ENCODE measurements at regions not wholly inside any gene's neighbourhood (a gene's known extent, or its start where the extent isn't known, plus 50 kb on each side); places are given as distances from the start of the nearest gene placed in this dataset.

DNA sequence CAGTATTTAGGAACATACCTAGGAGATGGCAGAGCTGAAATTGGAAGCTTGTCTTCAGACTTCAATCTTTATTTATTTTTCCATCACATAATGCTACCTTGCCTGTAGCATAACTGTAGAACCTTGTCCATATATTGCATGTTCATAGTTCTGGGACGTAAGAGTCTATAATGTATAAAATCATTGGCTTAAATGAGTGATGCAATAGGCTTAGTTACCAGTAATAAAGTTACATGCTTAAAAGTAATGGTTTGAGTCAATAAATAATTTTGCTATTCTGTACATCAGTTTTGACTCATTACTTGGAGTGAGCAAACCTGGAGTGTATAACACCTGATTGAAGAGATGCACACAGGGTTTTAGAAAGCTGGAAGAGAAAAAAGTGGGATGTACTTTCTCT, 229.3 kb downstream of the CDCA7 start:
- DNase-seq (ENCODE audit: extremely low read depth, low read depth, low spot score): no peak

DNA sequence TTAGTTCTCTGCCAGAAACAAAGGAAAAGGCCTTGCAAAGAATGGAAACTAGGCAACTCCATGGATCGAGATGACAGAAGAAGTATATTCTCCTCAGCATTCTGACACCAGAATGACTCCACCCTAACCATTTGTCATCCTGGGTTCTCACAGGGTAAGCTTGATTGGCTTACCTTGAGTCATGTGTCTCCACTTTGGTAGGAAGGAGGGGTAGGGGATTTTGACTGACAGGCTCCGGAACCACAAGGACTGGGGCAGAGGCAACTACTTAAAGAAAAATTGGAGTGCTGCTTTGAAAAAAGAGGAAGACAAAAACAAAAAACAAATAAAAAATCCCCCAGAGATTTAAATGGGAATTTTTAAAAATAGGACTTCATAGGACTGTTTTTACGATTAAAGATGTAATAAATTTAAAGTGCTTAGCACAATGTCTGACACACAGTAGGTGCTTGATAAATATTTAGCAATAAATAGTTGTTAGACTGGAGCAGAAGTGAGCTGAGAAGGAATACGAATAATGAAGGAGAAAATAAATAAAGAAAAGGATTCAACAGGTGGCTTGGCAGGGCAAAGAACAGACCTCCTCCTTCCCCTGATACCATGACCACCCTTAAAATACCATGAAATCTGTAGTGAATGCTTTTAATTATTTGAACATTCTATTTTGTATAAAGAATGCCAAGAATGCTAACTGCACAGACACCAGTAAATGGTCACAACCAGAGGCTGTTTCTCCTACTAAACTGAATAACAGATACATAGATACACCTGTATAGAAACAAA, 230.2 kb downstream of the CDCA7 start:
- no peak for DNase-seq (ENCODE audit: extremely low read depth, low read depth, low spot score)

GRCh38 chr2:173588931-173589369, 234.3 kb downstream of the CDCA7 start:
- DNase-seq (ENCODE audit: extremely low read depth, low read depth, low spot score): no peak

GRCh38 chr2:173589604-173590275, 235.1 kb downstream of the CDCA7 start:
- no peak for DNase-seq (ENCODE audit: extremely low read depth, low read depth, low spot score)

DNA sequence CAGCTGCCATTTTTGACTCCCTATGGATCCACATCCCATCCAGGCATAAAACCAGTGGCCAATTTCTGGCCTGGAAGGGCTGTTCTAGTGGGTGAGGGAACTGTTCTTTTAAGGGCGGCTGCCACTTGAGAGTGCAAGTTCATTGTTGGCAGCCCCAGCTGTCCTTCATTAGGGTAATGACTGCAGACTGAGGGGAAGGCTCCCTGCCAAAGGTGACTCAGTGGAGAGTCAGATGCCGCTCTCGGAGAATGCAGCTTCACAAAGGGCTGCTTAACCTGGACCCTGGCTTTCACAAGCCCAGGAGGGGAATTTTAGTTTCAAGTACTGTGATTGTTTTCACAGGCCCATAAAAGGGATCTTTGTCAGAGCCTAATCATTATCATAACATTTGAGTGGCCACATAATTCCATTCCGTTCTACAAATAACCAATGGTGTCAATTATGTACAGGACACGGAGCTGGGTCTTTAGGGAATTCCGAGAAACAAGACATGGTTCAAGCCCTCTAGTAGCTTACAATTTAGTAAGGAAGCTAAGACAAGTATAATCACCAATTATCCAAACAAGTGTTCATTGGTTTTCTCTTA, 235.7 kb downstream of the CDCA7 start:
- DNase-seq (ENCODE audit: extremely low read depth, low read depth, low spot score): no peak

- DNase-seq (ENCODE audit: extremely low read depth, low read depth, low spot score): no peak
These were observed 238.4 kb downstream of the CDCA7 start for GRCh38 chr2:173593109-173593508.

- DNase-seq (ENCODE audit: extremely low read depth, low read depth, low spot score): no peak
These were observed 241.6 kb downstream of the CDCA7 start for GRCh38 chr2:173596244-173596643.

DNA sequence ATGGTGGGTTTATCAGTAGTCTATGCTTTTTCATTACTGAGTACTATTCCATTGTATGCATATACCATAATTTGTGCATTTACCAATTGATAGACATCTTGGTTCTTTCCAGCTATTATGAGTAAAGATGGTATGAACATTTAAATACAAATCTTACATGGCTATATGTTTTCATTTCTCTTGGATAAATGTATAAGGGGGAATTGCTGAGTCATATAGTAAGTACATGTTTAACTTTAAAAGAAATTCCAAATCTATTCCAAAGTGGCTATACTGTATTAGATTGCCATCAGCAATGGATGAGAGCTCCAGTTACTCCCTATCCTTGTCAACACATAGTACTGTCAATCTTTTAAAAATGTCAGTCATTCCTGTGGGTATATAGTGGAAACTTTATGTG, 243.9 kb downstream of the CDCA7 start:
- no peak for DNase-seq (ENCODE audit: extremely low read depth, low read depth, low spot score)

- no peak for DNase-seq (ENCODE audit: extremely low read depth, low read depth, low spot score)
These were observed 245.2 kb downstream of the CDCA7 start for GRCh38 chr2:173599821-173600359.

DNA sequence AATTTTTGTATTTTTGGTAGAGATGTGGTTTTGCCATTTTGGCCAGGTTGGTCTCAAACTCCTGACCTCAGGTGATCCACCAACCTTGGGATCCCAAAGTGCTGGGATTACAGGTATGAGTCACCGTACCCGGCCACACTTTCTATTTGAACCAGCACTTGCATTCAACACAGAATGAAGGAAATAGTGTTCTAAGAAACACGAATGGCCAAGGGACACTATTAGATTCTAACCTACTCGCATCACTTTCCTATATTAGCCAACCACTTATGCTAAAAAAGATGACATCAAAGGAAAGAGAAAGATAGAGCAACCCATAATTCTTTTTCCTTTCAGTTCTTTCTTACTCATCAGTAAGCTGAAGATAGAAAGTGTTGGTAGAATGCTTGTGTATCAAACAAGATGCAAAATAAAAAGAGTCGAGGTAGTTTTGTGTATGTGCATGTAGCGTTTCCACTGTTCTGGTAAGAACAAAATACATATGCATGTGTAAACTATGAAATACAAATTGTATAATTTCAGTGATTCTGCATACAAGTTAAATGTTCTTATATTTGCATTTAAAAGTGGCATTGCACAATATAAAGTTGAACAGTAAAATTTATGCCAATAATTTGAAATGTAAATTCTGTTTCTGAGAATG, 247.6 kb downstream of the CDCA7 start:
- no peak for DNase-seq (ENCODE audit: extremely low read depth, low read depth, low spot score)

- no peak for DNase-seq (ENCODE audit: extremely low read depth, low read depth, low spot score)
These were observed 251.3 kb downstream of the CDCA7 start for GRCh38 chr2:173605994-173606393.

- DNase-seq (ENCODE audit: extremely low read depth, low read depth, low spot score): no peak
These were observed 252.1 kb downstream of the CDCA7 start for GRCh38 chr2:173606619-173607248.

GRCh38 chr2:173607606-173608311, 253.1 kb downstream of the CDCA7 start:
- DNase-seq (ENCODE audit: extremely low read depth, low read depth, low spot score): no peak

DNA sequence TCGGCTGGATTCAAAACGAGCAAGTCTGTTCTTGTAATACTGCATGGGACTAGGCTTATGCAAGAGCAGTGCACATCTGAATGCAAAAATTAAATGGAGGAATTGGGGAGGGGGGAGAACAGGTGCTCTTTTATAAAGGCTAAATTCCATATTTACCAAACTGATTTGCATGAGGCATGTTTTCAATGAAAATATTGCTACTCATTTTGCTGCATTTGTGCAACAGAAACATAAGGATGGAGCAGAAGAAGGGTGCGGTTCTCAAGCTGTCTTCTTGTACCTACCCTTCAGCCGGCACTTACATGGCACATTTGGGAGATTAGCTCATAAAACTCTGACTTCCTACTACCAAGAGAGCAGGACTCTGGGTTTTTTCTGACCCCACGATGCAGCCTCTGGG, 256.4 kb downstream of the CDCA7 start:
- DNase-seq (ENCODE audit: extremely low read depth, low read depth, low spot score): no peak

DNA sequence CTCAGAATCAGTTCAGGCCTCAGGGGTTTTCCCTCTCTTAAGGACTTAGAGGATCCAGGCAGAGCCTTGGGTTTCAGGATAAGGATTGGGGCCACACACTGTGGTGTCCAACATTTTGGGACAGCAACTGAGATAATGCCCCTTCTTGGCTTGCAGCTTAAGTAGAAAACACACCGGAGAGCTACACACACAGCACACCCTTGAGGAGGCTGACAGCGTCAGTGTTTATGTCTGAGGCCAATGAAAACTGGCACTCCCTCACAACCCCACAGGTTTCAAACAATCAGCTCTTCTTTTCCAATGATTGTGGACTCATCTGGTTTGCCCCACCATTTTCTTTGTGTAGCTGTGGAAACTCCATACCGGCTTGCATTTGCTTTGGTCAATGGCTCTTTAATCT, 257.7 kb downstream of the CDCA7 start:
- DNase-seq (ENCODE audit: extremely low read depth, low read depth, low spot score): no peak

- DNase-seq (ENCODE audit: extremely low read depth, low read depth, low spot score): no peak
These were observed 258.7 kb downstream of the CDCA7 start for GRCh38 chr2:173613386-173613785.

GRCh38 chr2:173614265-173614930, 259.7 kb downstream of the CDCA7 start:
- DNase-seq (ENCODE audit: extremely low read depth, low read depth, low spot score): no peak

- DNase-seq (ENCODE audit: extremely low read depth, low read depth, low spot score): no peak
These were observed 269.0 kb downstream of the CDCA7 start for GRCh38 chr2:173623438-173624319.

GRCh38 chr2:173625315-173625714, 270.6 kb downstream of the CDCA7 start:
- DNase-seq (ENCODE audit: extremely low read depth, low read depth, low spot score): no peak
